Activated CD8-positive, alpha-beta T cell treated with anti-CD3 and anti-CD28 coated beads for 36 hours (primary cell): ENCODE measurements at regions not wholly inside any gene's neighbourhood (a gene's known extent, or its start where the extent isn't known, plus 50 kb on each side); places are given as distances from the start of the nearest gene placed in this dataset.

ENCODE experiments used
- ATAC-seq: fragments of 200-7000 bp; cut with Tn5 transposase; one replicate; pipeline ENCODE4 v1.10.0; 2021; ENCODE audit warnings: mild to moderate bottlenecking, moderate library complexity
- CTCF ChIA-PET: fragments of 350-600 bp; sonication (Branson Sonifier 250); formaldehyde crosslinking; loops from one replicate; lab custom pipeline; 2021; ENCODE audit warnings: antibody characterized with exemption; lab: Charles Lee
- POLR2A ChIA-PET: fragments of 350-600 bp; sonication (Branson Sonifier 250); formaldehyde crosslinking; loops from one replicate; lab custom pipeline; 2021; ENCODE audit warnings: antibody characterized with exemption; lab: Charles Lee
- DNase-seq: peaks from one replicate; pipeline ENCODE4 v3.0.0-alpha.2; 2020
- H3K27ac Mint-ChIP-seq: one replicate; pipeline ENCODE4 v1.8.0; 2021; ENCODE audit warnings: mild to moderate bottlenecking, mixed read lengths
- H3K27me3 Mint-ChIP-seq: one replicate; pipeline ENCODE4 v1.8.0; 2021; ENCODE audit warnings: mixed read lengths
- H3K36me3 Mint-ChIP-seq: one replicate; pipeline ENCODE4 v1.8.0; 2021; ENCODE audit warnings: low read depth, mixed read lengths
- H3K4me1 Mint-ChIP-seq: one replicate; pipeline ENCODE4 v1.8.0; 2021; ENCODE audit warnings: low read depth, mixed read lengths
- H3K4me3 Mint-ChIP-seq: one replicate; pipeline ENCODE4 v1.8.0; 2021; ENCODE audit warnings: mild to moderate bottlenecking, moderate library complexity, mixed read lengths
- H3K9me3 Mint-ChIP-seq: one replicate; pipeline ENCODE4 v1.8.0; 2021; ENCODE audit warnings: mixed read lengths
- CTCF ChIP-seq: fragments of 200-600 bp; IDR thresholded peaks from one replicate; pipeline ENCODE4 v1.8.0; 2022; ENCODE audit warnings: antibody characterized with exemption, mild to moderate bottlenecking
- intact Hi-C: fragments of 100-400 bp; cut with micrococcal nuclease; formaldehyde crosslinking; loops from one replicate; pipeline ENCODE4 v1.10.0; 2022

- no peaks in the 10 kb centered on the region for H3K27me3 Mint-ChIP-seq
- TF ChIP-seq CTCF: no peak
- CTCF ChIA-PET: no interaction called here
- H3K9me3 Mint-ChIP-seq: no peaks in the 10 kb centered on the region
- no peak overlapping the region for H3K27ac Mint-ChIP-seq
- H3K4me3 Mint-ChIP-seq: no peak overlapping the region
- DNase-seq (no peak), ATAC-seq (no peak)
- no peaks in the 10 kb centered on the region for H3K4me1 Mint-ChIP-seq
- intact Hi-C loops: no loop called here
- H3K36me3 Mint-ChIP-seq: no peaks in the 10 kb centered on the region
- POLR2A ChIA-PET: no interaction called here
Observed at GRCh38 chr18:14014456-14014855, 99.1 kb upstream of the MC2R start.

DNA sequence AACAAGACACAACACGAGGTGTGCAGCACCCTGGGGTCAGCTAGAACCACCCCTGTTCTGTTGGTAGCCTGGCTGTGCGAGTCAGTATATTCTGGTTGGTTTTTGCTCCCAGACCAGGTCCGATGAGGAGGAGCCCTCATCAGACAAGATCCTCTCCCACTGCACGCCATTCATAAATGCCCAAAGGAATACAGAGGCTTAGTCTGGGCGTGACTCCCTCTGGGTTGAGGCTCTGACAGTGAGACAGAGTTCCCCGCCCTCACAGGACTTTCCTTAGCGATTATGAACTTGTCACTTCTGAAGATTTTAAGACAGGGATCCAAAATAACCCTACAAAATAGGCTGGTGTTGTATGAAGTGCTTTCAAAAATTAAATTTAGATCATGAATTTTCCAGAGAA lies 85.5 kb upstream of the MC2R start:
- Mint-ChIP-seq H3K9me3 (no peaks in the 10 kb centered on the region), H3K4me1 (no peaks in the 10 kb centered on the region), H3K4me3 (no peak overlapping the region), H3K27ac (no peak overlapping the region), H3K36me3 (no peaks in the 10 kb centered on the region), H3K27me3 (no peaks in the 10 kb centered on the region)
- POLR2A ChIA-PET: no interaction called here
- ATAC-seq (no peak), DNase-seq (no peak)
- CTCF ChIA-PET: interaction anchor here (1.4 kb wide), 1 partner anchor 177 kb away, joined by 3 read pairs; the partner anchor contains the start of gene MC5R
- TF ChIP-seq CTCF: no peak
- intact Hi-C loops: no loop called here

DNA sequence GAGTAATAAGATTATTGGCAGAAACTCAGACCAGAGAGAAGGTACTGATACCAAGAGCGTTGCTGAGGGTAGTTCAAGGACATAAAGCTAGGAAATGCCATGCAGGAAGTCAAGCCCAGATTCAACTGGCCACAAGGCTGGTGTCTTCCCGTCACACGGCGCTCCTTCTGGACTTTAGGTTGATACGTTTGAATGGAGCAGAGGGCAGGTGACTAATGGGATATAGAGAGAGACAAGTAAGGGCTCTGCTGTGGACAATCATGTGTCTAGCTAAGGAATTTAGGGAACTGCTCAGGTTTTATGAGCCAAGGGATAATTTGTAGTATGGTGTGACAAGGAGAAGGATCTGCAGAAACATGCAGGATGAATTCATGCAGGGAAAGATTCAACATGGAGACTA lies 83.9 kb upstream of the MC2R start:
- Mint-ChIP-seq H3K4me3 (no peak overlapping the region), H3K9me3 (no peaks in the 10 kb centered on the region), H3K36me3 (no peaks in the 10 kb centered on the region), H3K27ac (no peak overlapping the region), H3K27me3 (no peaks in the 10 kb centered on the region), H3K4me1 (no peaks in the 10 kb centered on the region)
- ATAC-seq (no peak), DNase-seq (no peak)
- intact Hi-C loops: no loop called here
- POLR2A ChIA-PET: no interaction called here
- no peak for TF ChIP-seq CTCF
- CTCF ChIA-PET: no interaction called here

DNA sequence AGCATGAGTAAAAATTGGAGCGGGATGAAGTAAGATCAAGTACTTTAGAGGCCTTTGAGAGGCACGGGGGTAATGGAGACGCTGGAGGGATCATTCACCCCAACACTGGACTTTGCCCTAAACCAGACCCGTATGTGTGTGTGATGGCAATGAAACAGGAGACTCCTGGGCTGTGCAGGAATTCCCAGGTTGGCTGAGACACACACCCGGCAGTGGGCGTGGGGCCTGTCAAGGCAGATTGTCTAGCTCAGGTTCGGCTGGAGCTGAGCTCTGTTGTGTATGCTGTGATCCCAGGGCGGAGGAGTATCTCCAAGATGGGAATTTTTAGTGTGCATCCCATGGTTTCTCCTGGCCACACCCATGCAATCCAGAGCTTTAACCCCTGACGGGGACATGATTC lies 83.2 kb upstream of the MC2R start:
- POLR2A ChIA-PET: no interaction called here
- Mint-ChIP-seq H3K27me3 (no peaks in the 10 kb centered on the region), H3K4me1 (no peaks in the 10 kb centered on the region), H3K27ac (no peak overlapping the region), H3K4me3 (no peak overlapping the region), H3K9me3 (no peaks in the 10 kb centered on the region), H3K36me3 (no peaks in the 10 kb centered on the region)
- TF ChIP-seq CTCF: no peak
- no peak for DNase-seq
- intact Hi-C loops: no loop called here
- no peak for ATAC-seq
- CTCF ChIA-PET: no interaction called here

DNA sequence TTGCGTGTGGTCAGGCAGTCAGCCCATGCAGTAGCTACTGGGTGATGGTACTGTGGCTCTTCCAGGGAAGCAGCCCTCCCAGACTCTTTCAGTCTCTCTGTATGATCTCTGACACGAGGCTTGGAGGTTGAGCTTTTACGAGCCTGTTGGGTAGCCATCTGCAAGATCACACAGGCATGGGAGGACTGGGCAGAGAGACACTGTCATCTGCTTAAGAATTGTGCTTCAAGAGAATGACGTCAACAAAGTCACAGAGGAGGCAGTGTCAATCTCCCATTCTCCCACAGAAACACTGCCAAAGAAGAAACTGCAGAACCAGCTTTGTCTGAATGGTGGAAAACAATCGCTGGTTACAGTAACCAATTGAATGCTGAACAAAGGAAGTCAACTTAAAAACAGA lies 78.4 kb upstream of the MC2R start:
- no peak for ATAC-seq
- Mint-ChIP-seq H3K4me1 (no peaks in the 10 kb centered on the region), H3K27me3 (no peaks in the 10 kb centered on the region), H3K27ac (no peak overlapping the region), H3K4me3 (no peak overlapping the region), H3K36me3 (no peaks in the 10 kb centered on the region), H3K9me3 (no peaks in the 10 kb centered on the region)
- no peak for DNase-seq
- no peak for TF ChIP-seq CTCF
- intact Hi-C loops: no loop called here
- CTCF ChIA-PET: no interaction called here
- POLR2A ChIA-PET: no interaction called here
